Medulla oblongata (tissue), 1 donor: ENCODE measurements at regions not wholly inside any gene's neighbourhood (a gene's known extent, or its start where the extent isn't known, plus 50 kb on each side); places are given as distances from the start of the nearest gene placed in this dataset.
"Not testable (repeated sequence)": the region's sequence is repeated elsewhere in the genome, so short reads cannot be mapped to it uniquely, and the experiment has no call there.

Experiments
- DNase-seq: peaks from one replicate; pipeline ENCODE4 v3.0.0-alpha.2; 2015; ENCODE audit errors: extremely low spot score

- no peak for DNase-seq
Observed at GRCh38 chr2:182638667-182639066, 77.4 kb upstream of the DNAJC10 start.

- DNase-seq, result no peak
Observed at GRCh38 chr2:182639971-182640370, 76.1 kb upstream of the DNAJC10 start.

- DNase-seq, result peak; percentile 45
Observed at GRCh38 chr2:182642328-182642727, 73.7 kb upstream of the DNAJC10 start.

- no peak for DNase-seq
Observed at GRCh38 chr2:182646763-182647498, 69.1 kb upstream of the DNAJC10 start.

GRCh38 chr2:182647499-182647787 is 68.6 kb upstream of the DNAJC10 start:
- no peak for DNase-seq

- peak; percentile 32 for DNase-seq
Observed at GRCh38 chr2:182649316-182649715, 66.7 kb upstream of the DNAJC10 start.

GRCh38 chr2:182650704-182651103 is 65.4 kb upstream of the DNAJC10 start:
- DNase-seq, result peak; percentile 50

GRCh38 chr2:182652326-182652725 is 63.7 kb upstream of the DNAJC10 start:
- DNase-seq, result no peak

GRCh38 chr2:182655750-182656149 is 60.3 kb upstream of the DNAJC10 start:
- no peak for DNase-seq

GRCh38 chr2:182664212-182664611 is 51.8 kb upstream of the DNAJC10 start:
- DNase-seq, result no peak

- DNase-seq, result not testable (repeated sequence)
Observed at GRCh38 chr2:182665500-182665899, 50.6 kb upstream of the DNAJC10 start.
